WI38 (cell line): ENCODE measurements at regions not wholly inside any gene's neighbourhood (a gene's known extent, or its start where the extent isn't known, plus 50 kb on each side); places are given as distances from the start of the nearest gene placed in this dataset.

Source experiments
- H3K4me3 ChIP-seq: 2 replicates; pipeline ENCODE4 v1.5.1; 2011; ENCODE audit warnings: low read depth, mild to moderate bottlenecking, control low read depth, low read length
- TF ChIP-seq, protein P1 (sequence below): IDR thresholded peaks from 2 replicates; pipeline ENCODE4 v1.5.1; 2012; ENCODE audit warnings: low read depth, mild to moderate bottlenecking, control low read depth, low read length

DNA sequence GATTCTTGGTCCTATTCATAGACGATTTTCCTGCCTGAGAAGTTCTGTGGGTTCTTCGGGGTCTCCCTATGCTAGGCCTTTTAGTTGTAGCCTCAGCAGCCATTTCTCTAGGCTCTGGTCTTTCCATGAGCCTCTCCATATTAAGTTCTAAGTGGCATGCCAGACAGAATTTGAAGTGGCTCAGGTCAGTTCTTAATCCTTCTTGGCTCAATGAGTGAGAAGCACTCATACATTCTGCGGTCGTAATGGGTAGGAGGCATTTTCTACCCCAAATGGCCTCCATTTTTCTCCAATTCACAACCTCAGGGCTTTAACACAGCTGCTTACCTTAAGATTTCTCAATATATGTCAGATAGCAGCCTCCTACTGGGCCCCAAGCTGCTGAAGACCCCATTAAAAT, 405.3 kb upstream of the GALNT5 start:
- H3K4me3 ChIP-seq, result no peak overlapping the region

DNA sequence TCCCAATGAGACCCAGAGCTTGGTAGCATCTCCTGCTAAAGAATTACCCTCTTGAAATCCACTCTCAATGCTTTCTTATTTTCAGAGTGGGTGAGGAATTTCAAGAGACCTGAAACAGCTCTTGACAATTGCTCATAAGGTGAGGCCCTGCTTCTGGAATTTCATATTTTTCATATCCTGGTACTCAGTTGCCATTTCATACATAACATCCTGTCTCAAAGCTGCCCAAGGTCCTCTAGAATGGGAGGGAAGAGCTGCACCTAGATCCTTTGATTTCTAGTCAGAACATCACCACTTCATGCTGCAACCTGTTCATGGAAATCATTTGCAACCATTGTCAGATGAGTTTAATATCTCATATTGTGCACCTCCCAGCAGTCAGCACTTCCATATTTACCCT, 404.8 kb upstream of the GALNT5 start:
- no peak overlapping the region for H3K4me3 ChIP-seq
- TF ChIP-seq, protein P1, sequence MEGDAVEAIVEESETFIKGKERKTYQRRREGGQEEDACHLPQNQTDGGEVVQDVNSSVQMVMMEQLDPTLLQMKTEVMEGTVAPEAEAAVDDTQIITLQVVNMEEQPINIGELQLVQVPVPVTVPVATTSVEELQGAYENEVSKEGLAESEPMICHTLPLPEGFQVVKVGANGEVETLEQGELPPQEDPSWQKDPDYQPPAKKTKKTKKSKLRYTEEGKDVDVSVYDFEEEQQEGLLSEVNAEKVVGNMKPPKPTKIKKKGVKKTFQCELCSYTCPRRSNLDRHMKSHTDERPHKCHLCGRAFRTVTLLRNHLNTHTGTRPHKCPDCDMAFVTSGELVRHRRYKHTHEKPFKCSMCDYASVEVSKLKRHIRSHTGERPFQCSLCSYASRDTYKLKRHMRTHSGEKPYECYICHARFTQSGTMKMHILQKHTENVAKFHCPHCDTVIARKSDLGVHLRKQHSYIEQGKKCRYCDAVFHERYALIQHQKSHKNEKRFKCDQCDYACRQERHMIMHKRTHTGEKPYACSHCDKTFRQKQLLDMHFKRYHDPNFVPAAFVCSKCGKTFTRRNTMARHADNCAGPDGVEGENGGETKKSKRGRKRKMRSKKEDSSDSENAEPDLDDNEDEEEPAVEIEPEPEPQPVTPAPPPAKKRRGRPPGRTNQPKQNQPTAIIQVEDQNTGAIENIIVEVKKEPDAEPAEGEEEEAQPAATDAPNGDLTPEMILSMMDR, result no peak

More for the DNA sequence above, 405.3 kb upstream of the GALNT5 start:
- TF ChIP-seq, protein P1, result no peak

DNA sequence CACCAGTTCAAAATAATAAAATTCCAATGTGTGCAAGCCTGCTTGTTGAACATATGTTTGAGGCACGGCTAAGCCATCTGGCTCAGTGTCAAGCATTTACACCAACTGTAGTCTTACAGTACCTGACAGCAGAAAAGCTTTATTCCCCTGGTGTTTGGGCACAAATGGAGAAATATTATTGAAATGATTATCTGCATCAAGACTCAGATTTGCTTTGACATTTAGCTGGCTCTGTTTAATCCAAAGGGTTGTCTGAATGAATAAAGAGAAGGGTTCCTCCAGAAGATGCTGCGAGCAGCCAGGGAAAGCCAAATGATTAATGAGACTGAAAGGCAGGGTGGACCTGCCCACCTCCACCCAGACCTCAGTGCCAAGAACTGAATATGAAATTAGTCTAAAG, 393.2 kb upstream of the GALNT5 start:
- TF ChIP-seq, protein P1, result no peak
- H3K4me3 ChIP-seq, result no peak overlapping the region

- TF ChIP-seq, protein P1, result no peak
- no peak overlapping the region for H3K4me3 ChIP-seq
Measured at GRCh38 chr2:156864753-156865152, 392.8 kb upstream of the GALNT5 start.

GRCh38 chr2:156867201-156867600, 390.3 kb upstream of the GALNT5 start:
- TF ChIP-seq, protein P1, result no peak
- H3K4me3 ChIP-seq, result no peak overlapping the region

- TF ChIP-seq, protein P1, result no peak
Measured at GRCh38 chr2:156874707-156875106, 382.8 kb upstream of the GALNT5 start.

GRCh38 chr2:156883804-156884203, 373.7 kb upstream of the GALNT5 start:
- no peak overlapping the region for H3K4me3 ChIP-seq
- TF ChIP-seq, protein P1, result no peak

More at GRCh38 chr2:156874707-156875106, 382.8 kb upstream of the GALNT5 start:
- H3K4me3 ChIP-seq, result no peak overlapping the region
